Upper lobe of left lung (tissue), 6 donors: ENCODE measurements at regions not wholly inside any gene's neighbourhood (a gene's known extent, or its start where the extent isn't known, plus 50 kb on each side); places are given as distances from the start of the nearest gene placed in this dataset.
"Not testable (repeated sequence)": the region's sequence is repeated elsewhere in the genome, so short reads cannot be mapped to it uniquely, and the experiment has no call there.

Experiments
- ATAC-seq, 2 donors: fragments of 200-7000 bp; cut with Tn5 transposase; one replicate each; pipeline ENCODE4 v1.9.1; 2022; ENCODE audit warnings: mild to moderate bottlenecking in 2 of 2, moderate library complexity in 2 of 2; ENCODE audit not compliant: low FRiP score in 2 of 2
- DNase-seq, 2 donors: peaks; one replicate each; pipeline ENCODE4 v3.0.0-alpha.2; 2019 to 2020
- H3K27ac ChIP-seq, 4 donors: fragments of 200-600 bp; sonication (generic); one replicate each; pipeline ENCODE4 v1.5.1; 2016 to 2019
- H3K27me3 ChIP-seq, 4 donors: fragments of 200-600 bp; sonication (generic); one replicate each; pipeline ENCODE4 v1.5.1; 2017 to 2019
- H3K36me3 ChIP-seq, 4 donors: fragments of 200-600 bp; sonication (generic); one replicate each; pipeline ENCODE4 v1.5.1; 2016 to 2019
- H3K4me1 ChIP-seq, 4 donors: fragments of 200-600 bp; sonication (generic); one replicate each; pipeline ENCODE4 v1.5.1; 2018 to 2019
- H3K4me3 ChIP-seq, 4 donors: fragments of 200-600 bp; sonication (generic); one replicate each; pipeline ENCODE4 v1.5.1; 2017 to 2019; ENCODE audit warnings: mild to moderate bottlenecking in 2 of 4, moderate library complexity in 1 of 4
- H3K9me3 ChIP-seq, 4 donors: fragments of 200-600 bp; sonication (generic); one replicate each; pipeline ENCODE4 v1.5.1; 2018 to 2019
- EP300 ChIP-seq, 4 donors: sonication (generic); formaldehyde crosslinking; IDR thresholded peaks; one replicate each; pipeline ENCODE4 v1.5.1; 2017; ENCODE audit warnings: antibody characterized with exemption in 4 of 4, control low read depth in 2 of 4
- POLR2A ChIP-seq, 4 donors: fragments of 450-650 bp; IDR thresholded peaks; one replicate each; pipeline ENCODE4 v1.5.1; 2016 to 2017; ENCODE audit warnings: antibody characterized with exemption in 4 of 4, mild to moderate bottlenecking in 2 of 4
- POLR2AphosphoS5 ChIP-seq, 2 donors: sonication (generic); formaldehyde crosslinking; IDR thresholded peaks; one replicate each; pipeline ENCODE4 v1.5.1; 2017; ENCODE audit warnings: antibody characterized with exemption in 2 of 2
- WGBS, 2 donors: methylation state at CpG; one replicate each; pipeline ENCODE4 v1.1.5; 2017 to 2018; 5-methylcytosine and 5-hydroxymethylcytosine counted together
- TF ChIP-seq, protein P1 (sequence below), 6 experiments: fragments of 450-650 bp in 4 of 6; fragments of 200-600 bp in 2 of 6; sonication (generic) in 2 of 6; IDR thresholded peaks; one replicate each; pipeline ENCODE4 v1.5.1; 2016 to 2019; ENCODE audit warnings: antibody characterized with exemption in 6 of 6
- donor health status: DM: no; HTN: no; CAD: no; lungs with moderate emphysema.
- donor health status: DM: no; HTN: yes; CAD: no; lungs with severe emphysema.

DNA sequence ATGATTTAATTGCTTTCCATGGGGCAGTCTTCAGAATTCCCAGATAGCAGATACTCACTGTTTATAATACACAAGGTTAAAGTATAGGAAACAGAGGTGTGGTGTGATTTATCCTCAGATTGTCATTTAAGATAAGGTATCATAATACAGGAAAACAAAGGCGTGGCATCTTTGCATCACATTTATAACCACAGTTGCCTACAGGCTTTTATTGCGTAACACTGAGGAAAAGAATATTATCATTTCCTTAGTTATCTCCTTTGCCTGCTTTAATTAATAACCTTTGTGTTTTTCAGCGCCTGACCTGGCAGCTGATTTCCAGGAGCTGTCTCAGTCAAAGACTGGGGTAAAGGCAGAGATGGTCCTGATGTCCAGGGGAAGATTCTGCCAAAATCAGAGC, 68.8 kb downstream of the SSX7 start:
- H3K27ac ChIP-seq, result no peak overlapping the region
- DNase-seq, result no peak
- no peaks in the 10 kb centered on the region for H3K36me3 ChIP-seq
- no peaks in the 10 kb centered on the region for H3K9me3 ChIP-seq
- TF ChIP-seq, protein P1, sequence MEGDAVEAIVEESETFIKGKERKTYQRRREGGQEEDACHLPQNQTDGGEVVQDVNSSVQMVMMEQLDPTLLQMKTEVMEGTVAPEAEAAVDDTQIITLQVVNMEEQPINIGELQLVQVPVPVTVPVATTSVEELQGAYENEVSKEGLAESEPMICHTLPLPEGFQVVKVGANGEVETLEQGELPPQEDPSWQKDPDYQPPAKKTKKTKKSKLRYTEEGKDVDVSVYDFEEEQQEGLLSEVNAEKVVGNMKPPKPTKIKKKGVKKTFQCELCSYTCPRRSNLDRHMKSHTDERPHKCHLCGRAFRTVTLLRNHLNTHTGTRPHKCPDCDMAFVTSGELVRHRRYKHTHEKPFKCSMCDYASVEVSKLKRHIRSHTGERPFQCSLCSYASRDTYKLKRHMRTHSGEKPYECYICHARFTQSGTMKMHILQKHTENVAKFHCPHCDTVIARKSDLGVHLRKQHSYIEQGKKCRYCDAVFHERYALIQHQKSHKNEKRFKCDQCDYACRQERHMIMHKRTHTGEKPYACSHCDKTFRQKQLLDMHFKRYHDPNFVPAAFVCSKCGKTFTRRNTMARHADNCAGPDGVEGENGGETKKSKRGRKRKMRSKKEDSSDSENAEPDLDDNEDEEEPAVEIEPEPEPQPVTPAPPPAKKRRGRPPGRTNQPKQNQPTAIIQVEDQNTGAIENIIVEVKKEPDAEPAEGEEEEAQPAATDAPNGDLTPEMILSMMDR (IDR thresholded peaks at IDR 0.05), result no peak
- TF ChIP-seq POLR2AphosphoS5 (IDR thresholded peaks at IDR 0.05), result no peak
- no peak for TF ChIP-seq EP300 (IDR thresholded peaks at IDR 0.05)
- TF ChIP-seq POLR2A (IDR thresholded peaks at IDR 0.05), result no peak
- no peaks in the 10 kb centered on the region for H3K27me3 ChIP-seq
- whole genome bisulfite sequencing, 2 donors, result 42 to 56% methylated on average over 3 of the region's 3 CpGs
- no peak overlapping the region for H3K4me3 ChIP-seq
- ATAC-seq, result no peak
- no peaks in the 10 kb centered on the region for H3K4me1 ChIP-seq

DNA sequence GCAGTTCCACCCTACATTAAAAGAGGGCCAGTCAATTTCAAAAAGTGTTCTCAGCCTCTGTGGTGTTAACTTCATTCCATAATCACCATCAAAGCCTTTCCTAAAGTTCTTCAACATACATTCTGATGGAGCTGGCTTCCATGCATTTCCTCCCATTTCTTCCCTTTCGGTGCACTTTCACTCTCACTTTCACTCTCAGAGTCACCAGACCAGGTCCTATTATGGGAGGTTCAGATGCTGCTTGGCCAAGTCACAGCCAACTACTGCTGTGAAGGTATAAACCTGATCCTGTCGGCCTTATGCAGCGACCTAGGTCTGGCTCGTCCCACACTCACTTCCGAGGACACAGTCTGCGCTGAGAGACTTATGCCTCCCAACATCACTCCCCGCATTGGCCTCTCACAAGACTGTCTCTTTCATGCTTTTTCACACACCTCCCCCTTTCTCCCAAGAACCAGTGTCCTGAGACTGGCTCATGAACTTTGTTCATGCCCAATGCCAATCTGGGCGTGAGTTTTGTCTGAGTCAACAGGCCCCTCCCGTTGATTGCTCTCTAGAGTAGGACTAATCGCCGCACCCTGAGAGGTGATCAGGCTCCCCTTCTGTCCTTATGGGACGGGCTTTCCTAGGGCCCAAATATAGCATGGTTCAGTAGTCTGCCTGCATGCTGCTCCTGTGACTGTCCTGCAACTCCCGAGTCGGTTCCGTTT, 60.8 kb upstream of the XAGE1B start:
- Histone ChIP-seq H3K4me3 (no peak overlapping the region), H3K27me3 (no peaks in the 10 kb centered on the region), H3K36me3 (no peaks in the 10 kb centered on the region), H3K27ac (no peak overlapping the region), H3K4me1 (no peaks in the 10 kb centered on the region), H3K9me3 (no peaks in the 10 kb centered on the region)
- no peak for TF ChIP-seq EP300 (IDR thresholded peaks at IDR 0.05)
- 89 to 90% methylated on average over 5 to 15 of the region's 15 CpGs for WGBS, 2 donors
- no peak for DNase-seq
- no peak for ATAC-seq

DNA sequence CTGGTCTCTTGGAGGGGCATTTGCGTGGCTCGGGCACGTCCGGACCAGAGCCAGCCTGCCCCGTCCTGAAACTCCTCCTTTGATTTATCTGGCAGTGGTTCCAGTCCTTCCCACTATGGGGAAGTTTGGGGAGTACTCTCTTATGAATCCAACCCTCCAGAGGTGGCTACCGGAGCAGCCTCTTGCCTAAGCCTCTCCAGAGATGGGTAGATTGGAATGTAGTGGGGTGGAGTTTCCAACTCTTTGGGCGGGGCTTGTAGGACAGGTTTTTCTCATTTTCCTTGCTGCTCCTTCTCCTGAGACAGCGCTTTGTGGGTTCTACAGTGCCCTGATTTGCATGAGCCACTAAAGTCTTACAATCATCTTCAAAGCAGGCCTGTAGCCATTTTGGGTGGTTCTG, 60.1 kb upstream of the XAGE1B start:
- no peak overlapping the region for H3K4me3 ChIP-seq
- TF ChIP-seq POLR2AphosphoS5 (IDR thresholded peaks at IDR 0.05) (no peak), EP300 (IDR thresholded peaks at IDR 0.05) (no peak), POLR2A (IDR thresholded peaks at IDR 0.05) (no peak)
- TF ChIP-seq, protein P1 (IDR thresholded peaks at IDR 0.05), result no peak

DNA sequence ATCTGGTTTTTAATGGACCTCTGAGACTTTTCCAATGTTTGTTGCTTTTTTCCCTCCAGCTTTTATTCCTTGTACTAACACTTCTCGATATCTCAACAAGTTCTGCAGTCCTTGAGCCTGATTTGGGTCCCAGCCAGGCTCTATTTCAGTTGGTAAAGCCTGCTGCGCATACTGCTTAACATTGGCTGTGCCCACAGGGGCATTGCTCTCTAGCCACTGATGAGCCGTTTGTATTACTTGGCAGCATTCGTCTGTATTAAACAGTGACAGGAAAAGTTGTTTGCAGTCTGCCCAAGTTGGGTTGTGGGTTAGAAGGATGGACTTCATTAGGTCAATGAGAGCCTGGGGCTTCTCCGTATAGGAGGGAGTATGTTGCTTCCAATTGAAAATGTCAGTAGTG, 59.6 kb upstream of the XAGE1B start:
- no peak overlapping the region for H3K4me3 ChIP-seq
- no peaks in the 10 kb centered on the region for H3K27me3 ChIP-seq
- DNase-seq, result no peak
- 62 to 65% methylated on average over 4 to 5 of the region's 5 CpGs for WGBS, 2 donors
- H3K36me3 ChIP-seq, result no peaks in the 10 kb centered on the region
- TF ChIP-seq, protein P1 (IDR thresholded peaks at IDR 0.05), result no peak
- TF ChIP-seq POLR2A (IDR thresholded peaks at IDR 0.05) (no peak), POLR2AphosphoS5 (IDR thresholded peaks at IDR 0.05) (no peak), EP300 (IDR thresholded peaks at IDR 0.05) (no peak)
- no peaks in the 10 kb centered on the region for H3K9me3 ChIP-seq
- no peaks in the 10 kb centered on the region for H3K4me1 ChIP-seq
- no peak overlapping the region for H3K27ac ChIP-seq
- no peak for ATAC-seq

More for the DNA sequence above, 60.1 kb upstream of the XAGE1B start:
- Histone ChIP-seq H3K4me1 (no peaks in the 10 kb centered on the region), H3K36me3 (no peaks in the 10 kb centered on the region), H3K27ac (no peak overlapping the region), H3K27me3 (no peaks in the 10 kb centered on the region), H3K9me3 (no peaks in the 10 kb centered on the region)
- ATAC-seq (no peak), DNase-seq (no peak)
- 75% methylated on average over 8 of the region's 8 CpGs; no CpG with 5 or more reads in 1 of the 2 donors for WGBS, 2 donors

DNA sequence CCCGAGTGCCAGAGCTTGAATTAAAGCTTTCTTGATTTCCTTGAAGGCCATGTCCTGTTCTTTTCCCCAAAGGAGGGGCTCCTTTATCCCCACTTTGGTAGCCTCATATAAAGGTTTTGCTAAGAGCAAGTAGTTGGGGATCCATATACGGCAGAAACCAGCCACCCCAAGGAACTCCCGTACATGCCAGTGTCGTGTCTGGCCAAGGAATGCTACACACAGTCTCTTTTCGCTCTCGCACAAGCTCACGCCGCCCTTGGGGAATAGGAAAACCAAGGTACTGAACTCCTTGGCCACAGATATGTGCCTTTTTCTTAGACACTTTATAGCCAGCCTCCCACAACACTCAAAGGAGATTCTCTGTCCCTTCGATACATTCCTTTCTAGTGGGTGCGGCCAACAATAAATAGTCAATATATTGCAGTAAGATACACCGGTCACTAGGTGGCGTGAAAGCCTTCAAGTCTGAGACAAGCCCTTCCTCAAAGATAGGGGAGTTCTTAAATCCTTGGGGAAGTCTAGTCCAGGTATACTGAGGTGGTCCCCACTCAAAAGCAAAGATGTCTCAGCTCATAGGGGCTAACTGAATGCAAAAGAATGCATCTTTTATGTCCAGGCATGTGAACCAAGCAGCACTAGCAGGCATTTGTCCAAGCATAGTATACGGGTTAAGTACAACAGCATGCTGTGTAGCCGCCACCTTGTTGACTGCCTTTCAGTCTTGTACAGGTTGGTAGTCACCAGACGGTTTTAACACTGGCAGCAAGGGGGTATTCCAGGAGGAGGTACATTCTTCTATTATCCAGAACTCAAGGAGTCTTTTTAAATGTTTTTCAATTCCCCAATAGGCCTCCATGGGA, 57.8 kb upstream of the XAGE1B start:
- Histone ChIP-seq H3K4me1 (no peaks in the 10 kb centered on the region), H3K36me3 (no peaks in the 10 kb centered on the region), H3K27me3 (no peaks in the 10 kb centered on the region), H3K27ac (no peak overlapping the region), H3K4me3 (no peak overlapping the region), H3K9me3 (no peaks in the 10 kb centered on the region)
- WGBS, 2 donors, result 41 to 44% methylated on average over 9 to 15 of the region's 15 CpGs
- DNase-seq, result no peak
- peak; percentile 55 to 73 for ATAC-seq
- TF ChIP-seq POLR2A (IDR thresholded peaks at IDR 0.05) (no peak), EP300 (IDR thresholded peaks at IDR 0.05) (no peak), POLR2AphosphoS5 (IDR thresholded peaks at IDR 0.05) (no peak)
- TF ChIP-seq, protein P1 (IDR thresholded peaks at IDR 0.05), result peak; percentile 29 to 66 (median 52)

DNA sequence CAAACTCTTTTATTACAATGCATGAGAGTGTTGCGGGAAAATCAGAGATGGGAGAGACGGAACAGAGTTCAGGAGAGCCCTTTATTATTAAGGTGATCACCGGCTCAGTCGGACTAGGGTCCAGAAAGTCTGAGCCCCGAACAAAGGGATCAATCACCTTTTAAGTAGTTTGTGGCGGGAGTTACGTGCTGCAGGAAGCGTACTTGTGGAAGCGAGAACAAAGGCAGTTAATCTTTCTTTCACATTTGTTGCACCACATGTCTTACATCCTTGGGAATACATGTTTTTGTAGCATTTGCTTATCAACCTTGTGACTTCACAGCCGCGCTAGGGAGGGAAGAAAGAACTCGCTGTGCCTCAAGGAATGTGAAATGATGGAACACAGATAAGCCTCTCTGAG, 51.3 kb upstream of the XAGE1B start:
- not testable (repeated sequence) for H3K4me3 ChIP-seq, H3K27me3 ChIP-seq, H3K27ac ChIP-seq, H3K4me1 ChIP-seq, H3K9me3 ChIP-seq, ATAC-seq, DNase-seq, H3K36me3 ChIP-seq
- 63 to 67% methylated on average over 9 to 12 of the region's 12 CpGs for WGBS, 2 donors
